Posterior cingulate gyrus (tissue), 11 donors: ENCODE measurements at regions not wholly inside any gene's neighbourhood (a gene's known extent, or its start where the extent isn't known, plus 50 kb on each side); places are given as distances from the start of the nearest gene placed in this dataset.
A peak's percentile ranks its signal among the peaks of the same experiment; 100 is the strongest.

ENCODE experiments used
- DNase-seq, 10 donors: peaks; one replicate each; pipeline versions ENCODE4 v3.0.0 to v3.0.0-alpha.2; 2020 to 2021; ENCODE audit warnings: mixed read lengths in 3 of 10
- intact Hi-C: fragments of 100-400 bp; cut with DNase I; formaldehyde crosslinking; loops from one replicate; pipeline ENCODE4 v1.15.1; 2023

DNA sequence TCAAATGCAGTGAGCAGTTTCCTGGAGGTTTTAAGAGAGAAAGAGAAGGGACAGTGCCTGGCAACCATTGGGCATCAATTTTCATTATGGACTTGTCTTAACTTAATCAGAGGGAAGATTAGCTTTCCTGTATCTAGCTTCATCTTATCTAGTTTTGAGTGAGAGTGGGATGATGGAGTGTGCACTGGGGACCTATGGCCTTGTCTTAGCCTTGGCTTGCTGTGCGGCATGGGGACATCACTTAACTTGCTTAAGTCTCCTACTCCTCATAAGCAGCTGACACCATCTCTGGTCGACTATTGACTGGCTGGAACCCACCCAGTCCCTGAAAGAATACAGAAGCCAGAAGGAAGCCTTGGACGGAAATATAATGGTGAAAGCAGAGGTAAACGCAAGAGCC, 344.0 kb downstream of the SOX11 start:
- intact Hi-C loops, result no loop called here

DNA sequence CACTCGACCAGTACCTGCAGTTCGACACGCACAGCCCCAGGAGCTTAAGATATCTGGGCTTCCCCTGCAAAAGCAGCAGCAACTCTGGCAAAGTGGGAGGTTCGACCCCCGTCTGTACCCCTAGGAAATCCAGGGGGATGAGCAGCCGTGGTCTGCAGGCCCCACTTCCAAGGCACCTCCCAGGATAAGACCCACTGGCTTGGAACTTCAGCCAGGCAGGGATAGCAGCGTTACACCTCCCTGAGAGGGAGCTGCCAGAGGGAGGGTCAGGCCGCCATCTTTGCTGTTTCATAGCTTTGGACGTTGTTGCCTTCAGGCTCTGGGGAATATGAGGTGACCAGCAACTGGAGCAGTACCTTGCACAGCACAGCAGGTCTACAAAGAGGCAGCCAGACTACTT, 351.1 kb downstream of the SOX11 start:
- intact Hi-C loops, result no loop called here

More for the DNA sequence above, 344.0 kb downstream of the SOX11 start:
- DNase-seq, result no peak

DNA sequence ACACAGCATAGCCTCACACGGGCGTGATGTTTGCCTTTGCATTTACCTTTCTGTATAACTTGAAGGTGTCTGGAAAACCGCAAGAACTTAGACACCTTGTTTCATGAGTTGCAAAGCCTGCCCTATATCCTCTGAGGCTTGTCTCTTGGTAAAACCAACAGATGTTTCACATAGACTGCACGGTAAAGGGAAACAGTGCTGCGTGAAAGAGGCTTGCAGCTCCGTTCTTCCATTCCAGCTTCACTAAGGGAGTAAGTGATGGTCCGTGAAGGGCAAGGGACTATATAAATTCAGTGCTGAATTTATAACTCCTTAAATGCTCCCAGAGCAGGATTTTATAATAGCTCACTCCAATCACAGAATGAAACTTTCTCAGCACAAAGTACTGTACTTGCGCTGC, 360.5 kb downstream of the SOX11 start:
- intact Hi-C loops, result no loop called here
- no peak for DNase-seq

More for the DNA sequence above, 351.1 kb downstream of the SOX11 start:
- DNase-seq, result peak in 2 of 10 donors; percentile 24 to 63

DNA sequence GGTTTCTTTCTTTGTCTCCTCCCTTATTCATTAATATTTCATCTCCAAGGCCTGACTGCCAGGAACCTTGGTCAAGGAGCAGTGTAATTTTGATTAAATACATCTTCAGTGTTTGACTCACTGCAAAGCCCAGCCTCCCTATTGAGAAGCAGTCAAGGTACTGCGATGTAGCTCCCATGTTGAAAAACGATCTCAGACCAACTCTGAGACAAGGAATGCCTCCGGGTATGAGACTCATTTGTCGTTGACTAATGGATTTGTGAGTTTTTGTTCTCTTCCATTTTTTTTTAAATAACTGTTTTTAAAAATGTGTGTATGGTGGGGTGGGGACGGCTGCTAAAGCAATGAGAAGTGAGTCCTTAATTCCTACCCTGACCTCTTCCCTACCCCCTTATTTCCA, 361.6 kb downstream of the SOX11 start:
- intact Hi-C loops, result no loop called here
- no peak for DNase-seq

DNA sequence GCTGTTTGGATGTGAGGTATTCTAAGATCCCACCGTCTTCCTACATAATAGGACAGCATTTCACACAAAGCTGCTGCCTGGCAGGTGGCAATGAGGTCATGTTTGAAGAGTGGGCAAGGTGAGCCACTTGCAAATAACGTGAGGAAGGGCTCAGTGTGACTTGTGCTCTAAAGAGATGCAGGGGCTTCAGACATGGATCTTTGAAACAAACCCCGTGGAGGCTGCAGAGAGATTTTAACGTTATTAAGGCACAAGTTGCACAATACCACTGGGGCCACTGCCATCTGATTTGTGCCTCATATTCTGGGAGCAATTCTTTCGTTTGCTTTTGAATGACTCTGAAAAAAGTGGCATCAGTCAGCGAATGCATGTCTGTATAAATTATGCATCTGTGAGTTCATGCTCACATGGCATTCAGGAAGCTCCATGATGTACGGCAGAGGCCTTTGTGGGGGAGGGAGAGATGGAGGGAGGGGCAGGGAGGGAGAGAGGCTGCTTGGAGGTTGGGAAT, 362.0 kb downstream of the SOX11 start:
- no peak for DNase-seq

DNA sequence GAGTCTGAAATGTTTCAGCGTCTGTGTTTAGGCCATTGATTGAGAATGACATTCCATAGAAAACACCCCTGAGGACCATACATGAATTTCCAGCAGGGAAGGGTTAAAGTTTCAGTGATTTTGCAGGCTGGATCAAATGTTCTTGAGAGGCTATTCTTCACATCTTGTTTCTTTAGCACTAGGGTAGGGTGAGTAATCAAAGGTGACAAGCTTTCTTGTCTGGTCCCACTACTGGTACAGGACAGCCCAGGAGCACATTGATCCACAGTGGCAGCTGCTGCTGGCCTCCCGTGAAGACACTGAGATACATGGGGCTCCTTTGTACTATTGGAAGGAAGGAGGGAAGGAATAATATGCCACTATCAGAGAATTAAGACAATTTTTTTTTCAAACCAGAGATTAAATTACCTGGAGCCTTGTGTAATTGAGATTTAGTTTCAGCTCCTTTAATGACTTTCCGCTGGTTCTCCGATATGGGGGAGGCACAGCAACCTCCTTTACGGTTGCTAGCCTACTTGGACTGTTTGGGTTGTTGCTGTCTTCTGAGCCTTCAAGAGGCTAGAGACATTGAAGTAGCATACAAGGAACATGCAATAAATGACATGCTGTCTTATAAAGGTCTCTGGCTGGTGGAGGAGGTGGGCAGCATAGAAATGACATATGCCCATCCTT, 368.9 kb downstream of the SOX11 start:
- intact Hi-C loops, result no loop called here
- DNase-seq, result no peak

More for the DNA sequence above, 362.0 kb downstream of the SOX11 start:
- intact Hi-C loops, result no loop called here

DNA sequence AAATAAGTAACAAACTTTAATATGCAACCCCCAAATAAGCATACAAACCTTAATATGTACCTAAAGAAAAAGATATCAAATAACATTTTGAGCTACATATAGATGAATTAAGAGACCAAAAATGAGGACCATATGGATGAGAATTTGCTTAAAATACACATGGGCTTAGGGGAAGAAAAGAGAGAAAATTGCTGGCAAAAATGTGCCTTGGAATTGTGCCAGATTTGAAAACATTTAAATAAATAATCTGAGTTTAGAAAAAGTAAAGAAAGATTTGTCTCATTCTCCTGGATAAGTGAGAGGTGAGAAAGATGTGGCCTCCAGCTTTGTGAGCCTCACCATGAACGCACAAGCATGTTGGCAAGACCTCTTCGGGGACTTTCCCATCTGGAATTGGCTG, 372.6 kb downstream of the SOX11 start:
- intact Hi-C loops, result no loop called here
- no peak for DNase-seq

DNA sequence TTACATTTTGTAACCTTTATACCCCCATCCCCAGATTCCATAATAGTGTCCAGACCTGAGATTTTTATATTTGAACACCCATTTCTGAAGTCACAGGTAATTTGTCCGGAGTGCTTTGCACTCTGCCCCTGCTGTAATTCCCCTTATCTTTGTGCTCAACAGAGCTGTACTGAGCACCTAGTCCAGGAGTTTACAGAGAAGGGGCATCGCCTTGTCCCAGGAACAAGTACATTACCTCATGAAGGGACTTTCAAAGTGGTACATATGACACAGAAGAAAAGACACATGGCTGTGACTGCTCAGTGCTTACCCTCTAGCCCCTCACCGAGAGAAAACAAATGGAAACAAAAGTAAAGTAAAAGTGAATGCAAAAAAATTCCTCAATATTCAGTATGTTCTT, 373.5 kb downstream of the SOX11 start:
- DNase-seq, result no peak
- intact Hi-C loops, result no loop called here

DNA sequence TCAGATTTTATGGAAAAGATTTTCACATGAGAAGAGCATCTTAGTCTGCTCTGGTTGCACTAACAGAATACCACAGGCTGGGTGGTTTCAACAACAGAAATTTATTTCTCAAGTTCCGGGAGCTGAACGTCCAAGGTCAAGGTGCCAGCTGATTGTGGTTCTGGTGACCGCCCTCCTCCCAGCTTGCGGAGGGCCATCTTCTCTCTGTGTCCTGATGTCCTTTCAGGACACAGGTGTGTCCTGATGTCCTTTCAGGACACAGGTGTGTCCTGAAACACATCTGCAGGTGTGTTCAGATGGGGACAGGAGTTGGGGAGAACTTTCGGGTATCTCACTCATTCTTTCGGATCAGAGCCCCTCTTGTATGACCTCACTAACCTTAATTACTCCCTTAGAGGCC, 374.9 kb downstream of the SOX11 start:
- DNase-seq, result no peak
- intact Hi-C loops, result no loop called here

DNA sequence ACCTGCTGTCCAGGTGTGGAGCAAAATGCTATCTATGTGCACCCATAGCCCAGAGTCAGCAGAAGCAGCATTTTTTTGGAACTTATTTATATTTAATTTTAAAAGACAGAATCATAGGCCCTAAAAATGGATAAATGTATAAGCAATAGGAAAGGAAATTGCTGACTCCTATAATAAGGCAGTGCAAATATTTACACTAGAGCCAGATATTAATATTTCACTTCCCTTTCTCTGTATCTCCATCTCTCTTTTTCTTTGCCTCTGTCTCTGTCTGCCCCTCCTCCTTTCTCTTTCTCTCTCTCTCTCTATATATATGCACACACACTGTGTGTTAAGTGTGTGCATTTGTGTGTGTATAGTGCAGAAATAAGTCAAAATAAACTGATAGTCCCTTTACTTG, 375.6 kb downstream of the SOX11 start:
- DNase-seq, result no peak
- intact Hi-C loops, result no loop called here

DNA sequence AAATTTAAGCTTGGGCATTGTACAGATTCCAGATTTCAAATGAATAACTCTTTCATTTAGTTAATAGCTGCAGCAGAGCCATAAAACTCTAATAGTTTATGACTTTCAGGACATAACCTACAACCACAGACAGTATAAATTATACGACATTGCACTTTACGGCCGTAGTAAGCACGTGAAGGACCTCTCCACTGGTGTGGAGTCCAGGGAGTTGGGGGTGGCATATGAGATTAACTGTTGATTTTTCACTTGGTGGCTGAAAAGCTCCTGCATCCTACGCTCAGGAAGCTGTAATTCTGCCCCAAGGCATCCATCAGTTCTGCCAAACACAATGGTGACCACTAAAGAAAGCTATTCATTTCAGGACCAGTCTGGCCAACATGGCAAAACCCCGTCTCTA, 376.2 kb downstream of the SOX11 start:
- DNase-seq, result no peak
- intact Hi-C loops, result no loop called here

DNA sequence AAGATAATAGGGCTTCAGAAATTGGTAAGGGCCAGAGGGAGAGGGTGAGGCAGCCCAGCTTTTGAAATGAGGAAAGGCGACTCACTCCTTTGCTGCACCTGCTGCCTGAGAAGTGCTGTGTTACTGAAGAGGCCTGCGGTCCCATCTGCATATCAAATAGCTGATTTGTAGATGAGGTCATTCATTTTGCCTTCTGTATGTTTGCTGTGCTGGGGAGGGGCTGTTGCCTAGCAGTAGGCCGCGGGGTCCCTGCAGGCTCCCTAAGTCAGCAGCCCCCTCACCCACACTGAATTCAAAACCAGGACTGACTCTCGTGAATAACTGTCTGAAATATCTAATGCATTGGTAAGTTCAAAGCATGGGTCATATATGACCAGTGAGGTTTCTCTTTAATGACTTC, 377.2 kb downstream of the SOX11 start:
- intact Hi-C loops, result no loop called here
- no peak for DNase-seq

DNA sequence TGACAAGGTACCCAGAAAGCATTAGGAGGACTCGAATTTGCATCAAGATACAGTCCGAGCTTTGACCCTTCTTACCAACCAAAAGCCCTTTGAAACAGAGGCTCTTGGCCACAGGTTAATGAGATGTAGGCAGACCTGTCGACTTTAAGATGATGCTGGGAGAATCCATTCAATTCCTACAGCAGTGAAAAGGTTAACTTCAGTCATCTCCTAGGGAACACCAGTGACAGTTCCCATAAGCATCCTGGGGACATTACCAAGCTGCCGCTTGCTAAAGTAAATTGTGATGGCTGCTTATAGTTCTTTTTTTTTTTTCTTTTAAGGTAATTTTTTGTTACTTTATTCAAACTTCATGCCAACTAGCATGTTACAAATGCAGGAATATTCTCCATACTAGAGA, 379.3 kb downstream of the SOX11 start:
- DNase-seq, result no peak
- intact Hi-C loops, result loop anchor here (10.0 kb wide), 1 partner anchor 87 kb away; no protein-coding TSS in a partner anchor

DNA sequence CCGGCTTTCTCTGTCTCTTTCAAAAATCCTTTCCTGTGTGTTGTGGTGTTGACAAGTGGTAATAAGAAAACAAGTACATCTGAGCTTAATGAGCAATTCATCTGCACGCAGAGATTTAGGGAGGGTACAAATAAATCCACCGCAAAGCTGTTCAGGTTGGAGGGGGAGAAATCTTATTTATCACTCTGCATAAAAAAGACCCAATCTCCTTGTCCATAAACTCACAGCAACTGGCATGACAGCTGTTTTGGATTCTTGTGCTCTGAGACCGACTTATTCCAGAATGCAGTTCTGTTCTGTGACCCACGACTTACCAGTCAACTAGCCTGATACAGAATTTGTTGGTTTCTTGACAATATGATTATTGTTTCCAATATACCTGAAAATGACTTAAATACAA, 380.1 kb downstream of the SOX11 start:
- no peak for DNase-seq
- intact Hi-C loops, result loop anchor here (10.0 kb wide), 1 partner anchor 87 kb away; no protein-coding TSS in a partner anchor

DNA sequence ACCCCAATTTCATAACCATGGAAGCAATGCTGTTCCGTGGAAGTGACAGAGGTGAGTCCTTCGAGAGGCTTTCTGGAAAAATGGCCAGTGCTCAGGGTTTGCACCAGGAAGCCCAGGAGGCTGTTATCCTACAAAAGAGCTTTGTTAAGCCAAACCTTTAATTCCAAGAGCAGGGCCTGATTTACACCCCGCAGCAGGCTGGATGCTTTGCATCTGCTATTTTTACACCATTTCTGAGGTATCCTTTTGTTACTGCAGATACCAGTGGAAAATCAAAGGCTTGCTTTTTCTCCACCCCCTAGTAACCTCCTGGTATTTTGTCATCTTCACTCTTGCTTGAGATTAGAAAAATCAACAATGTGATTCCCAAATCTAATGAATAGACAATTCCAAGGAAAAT, 380.6 kb downstream of the SOX11 start:
- intact Hi-C loops, result loop anchor here (10.0 kb wide), 1 partner anchor 88 kb away; no protein-coding TSS in a partner anchor
- no peak for DNase-seq

DNA sequence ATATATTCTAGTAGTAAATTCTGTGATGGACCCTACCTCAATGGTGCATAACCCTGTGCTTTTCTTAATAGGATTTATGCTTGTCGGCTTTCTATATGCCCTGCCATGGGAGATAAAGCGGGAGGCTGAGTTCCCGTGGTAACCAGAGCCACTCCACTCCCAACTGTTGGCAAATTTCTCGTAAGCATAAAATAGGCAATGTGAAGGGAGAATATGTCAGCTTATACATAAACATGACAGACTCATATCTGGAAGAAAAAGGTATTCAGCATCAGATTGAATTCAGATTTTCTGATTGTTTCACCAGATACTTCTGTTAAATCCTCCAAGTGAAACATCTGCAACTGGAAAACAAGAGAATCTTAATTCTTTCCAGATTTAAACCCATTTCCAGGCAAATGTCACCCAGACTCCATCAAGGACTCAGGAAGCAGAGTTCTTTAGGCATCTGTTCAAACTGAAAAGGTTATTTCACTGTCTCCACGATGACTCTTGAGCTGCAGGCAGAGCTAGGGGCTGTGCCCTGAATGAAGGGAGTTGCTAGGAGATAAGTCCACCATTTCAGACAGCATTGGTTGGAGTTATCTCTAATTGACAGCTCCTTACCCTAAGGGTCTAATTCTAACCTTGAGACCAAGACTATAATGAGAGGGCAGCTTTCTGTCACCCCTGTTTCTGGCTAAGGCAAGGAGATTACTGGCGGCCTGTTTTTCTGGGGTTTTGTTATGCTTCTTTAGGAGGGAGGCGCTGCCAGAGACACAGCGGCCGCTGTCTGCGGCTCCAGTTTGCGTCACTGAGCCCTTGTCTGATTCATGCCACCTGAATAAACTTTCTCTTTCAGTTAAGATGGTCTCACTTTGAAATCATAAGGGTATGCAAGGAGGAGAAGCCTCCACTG, 381.3 kb downstream of the SOX11 start:
- intact Hi-C loops, result loop anchor here (10.0 kb wide), 1 partner anchor 89 kb away; no protein-coding TSS in a partner anchor

DNA sequence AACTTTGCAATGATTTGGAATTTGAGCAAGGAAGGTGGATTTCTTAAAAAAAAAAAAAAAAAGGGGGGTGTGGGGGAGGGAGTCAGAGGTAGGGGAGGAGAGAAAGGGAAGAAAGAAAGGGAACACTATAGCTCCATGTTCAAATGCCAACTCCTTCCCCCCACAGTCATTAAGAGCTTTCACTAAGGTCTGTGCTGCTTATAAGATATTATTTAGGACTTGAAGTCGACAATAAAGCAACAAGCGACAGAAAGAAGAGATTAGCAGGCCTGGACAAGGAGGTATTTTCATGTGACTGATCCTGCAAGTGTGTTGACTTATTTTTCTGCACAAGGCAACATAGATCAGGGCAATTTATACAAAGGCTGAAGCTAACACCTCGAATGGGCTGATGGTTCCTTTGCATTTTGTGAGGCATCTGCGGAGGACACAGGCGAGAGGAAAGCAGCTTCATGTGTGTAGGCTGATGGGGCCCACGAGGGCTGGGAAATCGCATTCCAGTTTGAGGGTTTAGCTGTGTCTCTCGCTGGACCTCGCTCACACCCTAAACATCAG, 382.0 kb downstream of the SOX11 start:
- intact Hi-C loops, result loop anchor here (10.0 kb wide), 1 partner anchor 89 kb away; no protein-coding TSS in a partner anchor
- no peak for DNase-seq

More for the DNA sequence above, 381.3 kb downstream of the SOX11 start:
- peak in 1 of 10 donors; percentile 45 for DNase-seq

DNA sequence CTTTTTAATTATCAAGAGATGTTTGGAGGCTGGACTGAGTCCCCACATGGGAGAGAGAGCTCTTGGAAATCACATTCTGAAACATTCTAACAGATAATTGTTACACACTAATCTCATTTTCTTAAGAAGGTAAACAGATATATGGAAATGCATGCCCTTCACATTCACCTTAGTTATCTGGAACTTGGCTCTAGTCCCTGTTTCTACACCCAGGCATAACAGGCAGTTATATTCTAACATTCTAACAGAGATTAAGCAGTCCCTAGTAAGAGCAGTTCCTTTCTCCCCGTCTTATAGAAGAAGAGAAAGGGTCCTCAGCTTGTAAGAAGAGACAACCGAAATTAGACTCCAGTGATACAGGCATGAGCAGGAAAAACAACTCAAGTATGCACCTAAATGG, 385.4 kb downstream of the SOX11 start:
- intact Hi-C loops, result loop anchor here (10.0 kb wide), 1 partner anchor 93 kb away; no protein-coding TSS in a partner anchor
- DNase-seq, result no peak

DNA sequence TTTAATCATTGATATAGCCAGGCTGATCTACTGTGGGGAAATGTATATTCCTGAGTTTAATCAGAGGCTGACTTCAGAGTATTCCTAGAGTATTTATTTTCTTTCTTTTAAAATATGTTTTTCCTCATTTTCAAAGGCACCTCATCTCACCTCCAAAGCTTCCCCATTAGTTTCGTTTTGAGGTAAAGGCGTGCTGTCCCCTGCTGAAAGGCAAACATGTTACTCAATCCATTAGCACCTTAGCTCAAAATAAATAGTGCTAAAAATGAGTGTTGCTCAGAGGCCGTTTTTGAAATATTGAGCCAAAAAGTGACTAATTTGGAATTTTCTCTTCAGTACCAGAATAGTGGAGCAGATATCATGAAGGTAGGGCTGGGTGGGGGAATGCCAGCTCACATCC, 386.2 kb downstream of the SOX11 start:
- no peak for DNase-seq
- intact Hi-C loops, result loop anchor here (10.0 kb wide), 1 partner anchor 94 kb away; no protein-coding TSS in a partner anchor

DNA sequence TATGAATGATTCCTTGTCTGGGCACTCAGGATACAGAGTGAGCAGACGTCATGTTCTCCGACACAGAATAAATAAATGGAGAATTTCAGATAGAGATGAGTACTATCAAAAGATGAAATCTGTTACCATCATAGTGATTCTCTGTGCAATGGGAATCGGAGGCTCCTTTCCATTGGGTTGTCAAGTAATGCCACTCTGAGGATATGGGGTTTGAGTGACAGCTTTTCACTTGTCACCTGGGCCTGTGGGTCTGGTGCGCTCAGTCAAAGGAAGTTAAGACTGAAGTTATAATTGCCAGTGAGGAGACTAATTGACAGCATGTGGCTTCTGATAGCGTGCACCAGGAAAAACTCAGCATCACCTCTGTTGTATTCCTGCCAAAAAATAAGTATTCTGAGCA, 387.2 kb downstream of the SOX11 start:
- DNase-seq, result no peak

More for the DNA sequence above, 387.2 kb downstream of the SOX11 start:
- intact Hi-C loops, result loop anchor here (10.0 kb wide), 1 partner anchor 95 kb away; no protein-coding TSS in a partner anchor
